22Rv1 (cell line): ENCODE measurements at regions not wholly inside any gene's neighbourhood (a gene's known extent, or its start where the extent isn't known, plus 50 kb on each side); places are given as distances from the start of the nearest gene placed in this dataset.

Experiments used
- H3K27ac ChIP-seq: fragments of 450-650 bp; 2 replicates; pipeline ENCODE4 v1.5.1; 2017
- ZFX ChIP-seq: fragments of 450-650 bp; IDR thresholded peaks from 2 replicates; pipeline ENCODE4 v1.6.1; 2017; ENCODE audit warnings: antibody characterized with exemption, borderline replicate concordance
- TF ChIP-seq, protein P1 (sequence below): fragments of 450-650 bp; IDR thresholded peaks from 2 replicates; pipeline ENCODE4 v1.5.1; 2017; ENCODE audit warnings: mild to moderate bottlenecking

DNA sequence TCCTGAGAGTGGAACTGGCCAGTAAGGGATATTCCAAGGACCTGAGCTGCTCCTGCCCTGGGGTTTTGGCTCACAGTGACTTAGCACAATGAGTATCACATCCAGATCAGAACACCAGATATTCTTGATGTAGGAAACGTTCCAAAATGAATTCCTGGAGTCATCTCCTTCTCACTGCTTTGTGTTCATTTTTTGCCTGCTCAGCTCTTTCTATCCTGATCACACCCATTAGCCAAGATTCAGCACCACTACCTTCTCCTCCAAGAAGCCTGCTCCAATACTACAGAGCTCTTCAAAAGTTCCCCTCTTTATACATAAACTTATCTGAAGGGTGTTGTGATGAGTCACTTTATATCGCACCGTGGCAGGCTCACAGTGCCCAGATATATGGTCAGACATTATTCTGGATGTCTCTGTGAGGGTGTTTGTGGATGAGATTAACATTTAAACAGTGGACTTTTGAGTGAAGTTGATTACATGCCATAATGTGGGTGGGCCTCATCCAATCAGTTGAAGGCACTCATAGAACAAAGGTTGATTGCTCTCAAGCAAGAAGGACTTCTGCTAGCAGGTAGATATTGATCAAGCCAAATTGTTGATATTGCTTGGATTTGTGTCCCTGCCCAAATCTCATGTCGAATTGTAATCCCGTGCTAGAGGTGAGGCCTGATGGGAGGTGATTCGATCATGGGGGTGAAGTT lies 1155.2 kb upstream of the AUTS2 start:
- H3K27ac ChIP-seq, result no peak overlapping the region
- TF ChIP-seq, protein P1, sequence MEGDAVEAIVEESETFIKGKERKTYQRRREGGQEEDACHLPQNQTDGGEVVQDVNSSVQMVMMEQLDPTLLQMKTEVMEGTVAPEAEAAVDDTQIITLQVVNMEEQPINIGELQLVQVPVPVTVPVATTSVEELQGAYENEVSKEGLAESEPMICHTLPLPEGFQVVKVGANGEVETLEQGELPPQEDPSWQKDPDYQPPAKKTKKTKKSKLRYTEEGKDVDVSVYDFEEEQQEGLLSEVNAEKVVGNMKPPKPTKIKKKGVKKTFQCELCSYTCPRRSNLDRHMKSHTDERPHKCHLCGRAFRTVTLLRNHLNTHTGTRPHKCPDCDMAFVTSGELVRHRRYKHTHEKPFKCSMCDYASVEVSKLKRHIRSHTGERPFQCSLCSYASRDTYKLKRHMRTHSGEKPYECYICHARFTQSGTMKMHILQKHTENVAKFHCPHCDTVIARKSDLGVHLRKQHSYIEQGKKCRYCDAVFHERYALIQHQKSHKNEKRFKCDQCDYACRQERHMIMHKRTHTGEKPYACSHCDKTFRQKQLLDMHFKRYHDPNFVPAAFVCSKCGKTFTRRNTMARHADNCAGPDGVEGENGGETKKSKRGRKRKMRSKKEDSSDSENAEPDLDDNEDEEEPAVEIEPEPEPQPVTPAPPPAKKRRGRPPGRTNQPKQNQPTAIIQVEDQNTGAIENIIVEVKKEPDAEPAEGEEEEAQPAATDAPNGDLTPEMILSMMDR, result no peak
- TF ChIP-seq ZFX, result no peak

DNA sequence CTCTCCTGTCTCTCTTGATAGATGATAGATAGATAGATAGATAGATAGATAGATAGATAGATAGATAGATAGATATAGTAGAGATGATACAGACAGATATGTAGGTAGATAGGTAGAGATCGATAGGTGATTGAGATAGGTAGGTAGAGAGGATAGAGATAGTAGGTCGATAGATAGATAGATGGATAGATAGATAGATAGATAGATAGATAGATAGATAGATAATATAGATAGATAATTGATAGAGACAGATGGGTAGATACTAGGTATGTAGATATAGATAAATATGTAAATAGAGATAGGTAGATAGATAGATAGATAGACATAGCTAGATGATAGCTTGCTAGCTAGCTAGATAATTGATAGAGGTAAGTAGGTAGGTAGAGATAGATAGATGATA lies 1154.2 kb upstream of the AUTS2 start:
- no peak for TF ChIP-seq ZFX
- TF ChIP-seq, protein P1, result no peak

DNA sequence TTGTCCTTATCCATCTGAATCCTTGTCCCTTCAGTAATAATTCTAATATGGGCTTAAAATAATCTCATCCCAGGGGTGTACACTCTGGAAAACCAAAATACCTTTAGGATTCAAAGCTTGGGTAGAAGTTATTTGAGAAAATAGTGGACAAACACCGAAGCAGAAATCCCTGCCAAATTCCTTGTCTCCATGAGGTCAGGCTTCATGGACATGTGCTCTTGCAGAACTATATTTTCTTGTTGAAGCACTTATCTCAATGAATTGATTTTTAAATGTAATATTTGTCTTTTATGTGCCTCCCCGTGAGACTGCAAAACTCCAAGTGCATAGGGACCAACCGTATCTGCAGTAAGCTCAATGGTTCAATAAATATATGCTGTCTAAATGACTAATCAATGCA lies 1153.3 kb upstream of the AUTS2 start:
- no peak for TF ChIP-seq ZFX
- TF ChIP-seq, protein P1, result no peak
- H3K27ac ChIP-seq, result no peak overlapping the region

More for the DNA sequence above, 1154.2 kb upstream of the AUTS2 start:
- no peak overlapping the region for H3K27ac ChIP-seq

DNA sequence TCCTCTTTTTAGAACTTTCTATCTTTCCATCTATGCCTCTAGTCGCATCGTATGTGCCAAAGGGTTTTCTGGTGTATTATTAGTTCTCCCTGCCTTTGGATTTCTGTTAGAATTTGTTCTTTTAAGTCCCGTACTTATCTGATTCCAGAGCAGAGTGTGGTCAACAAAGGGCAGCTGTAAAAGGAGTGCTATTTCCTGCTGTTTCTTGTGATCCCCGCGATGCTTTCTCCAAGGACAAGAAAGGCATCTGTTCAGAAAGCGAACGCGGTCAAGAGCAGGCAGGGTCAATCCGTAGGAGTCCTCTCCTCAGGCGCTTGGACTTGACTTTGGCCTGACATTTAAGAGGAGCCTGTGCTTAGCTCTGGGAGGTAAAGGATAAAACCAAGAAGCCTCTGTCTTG lies 1152.1 kb upstream of the AUTS2 start:
- no peak overlapping the region for H3K27ac ChIP-seq
- no peak for TF ChIP-seq ZFX
- TF ChIP-seq, protein P1, result no peak

DNA sequence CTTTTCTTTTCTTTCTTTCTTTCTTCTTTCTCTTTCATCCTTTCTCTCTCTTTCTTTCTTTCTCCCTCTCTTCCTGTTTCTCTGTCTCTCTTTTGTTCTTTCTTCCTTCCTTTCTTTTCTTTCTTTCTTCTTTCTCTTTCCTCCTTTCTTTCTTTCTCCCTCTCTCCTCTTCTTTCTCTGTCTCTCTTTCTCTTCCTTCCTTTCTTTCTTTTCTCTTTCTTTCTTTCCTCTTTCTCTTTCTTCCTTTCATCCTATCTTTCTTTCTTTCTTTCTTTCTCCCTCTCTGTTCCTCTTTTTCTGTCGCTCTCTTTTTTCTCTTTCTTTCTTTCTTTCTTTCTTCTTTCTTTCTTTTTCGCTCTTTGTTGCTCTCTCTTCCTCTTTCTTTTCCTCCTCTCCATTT lies 1149.2 kb upstream of the AUTS2 start:
- H3K27ac ChIP-seq, result no peak overlapping the region

DNA sequence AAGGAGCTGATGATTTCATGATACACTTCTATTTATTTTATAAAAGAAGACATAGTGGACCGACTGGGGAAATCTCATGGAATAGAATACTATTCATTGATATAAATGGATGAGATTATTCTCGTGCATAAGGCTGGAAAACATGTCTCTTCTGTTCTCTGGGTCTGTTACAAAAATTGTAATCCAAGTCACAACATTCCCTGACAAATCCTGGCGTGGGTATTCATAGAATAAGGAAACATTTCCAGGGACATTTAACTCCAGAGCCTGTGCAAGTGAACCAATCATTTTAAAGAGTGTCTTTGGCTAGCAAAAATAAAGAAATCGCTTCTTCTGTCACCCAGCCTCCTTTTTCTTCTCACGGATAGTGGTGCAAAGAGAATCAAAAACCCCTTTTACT lies 1148.5 kb upstream of the AUTS2 start:
- H3K27ac ChIP-seq, result no peak overlapping the region
- TF ChIP-seq, protein P1, result no peak
- no peak for TF ChIP-seq ZFX

More for the DNA sequence above, 1149.2 kb upstream of the AUTS2 start:
- TF ChIP-seq, protein P1, result no peak
- TF ChIP-seq ZFX, result no peak

DNA sequence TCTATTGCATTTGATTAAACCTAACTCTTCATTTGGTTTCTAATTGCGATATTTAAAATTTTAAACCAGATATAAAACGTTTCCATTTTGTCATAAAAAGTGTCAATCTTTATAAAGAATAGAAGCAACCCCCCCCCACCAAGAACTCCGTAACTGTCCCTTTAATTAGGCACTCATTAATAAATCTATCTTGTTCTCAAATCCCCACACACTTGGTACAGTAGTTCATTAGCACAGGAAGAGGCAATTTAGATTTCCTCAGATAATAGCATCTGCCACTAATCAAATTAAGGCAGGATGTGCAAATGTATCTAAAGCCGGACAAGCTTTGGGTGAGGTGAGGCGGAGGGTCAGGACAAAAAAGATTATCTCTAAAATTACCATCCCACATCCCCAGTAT lies 1143.3 kb upstream of the AUTS2 start:
- TF ChIP-seq, protein P1, result no peak
- H3K27ac ChIP-seq, result no peak overlapping the region
